ENCODE measurements at regions not wholly inside any gene's neighbourhood (a gene's known extent, or its start where the extent isn't known, plus 50 kb on each side); places are given as distances from the start of the nearest gene placed in this dataset.

- DNase-seq (ENCODE audit: low read depth), result no peak
Observed at GRCh38 chr2:62370321-62371250, 135.4 kb downstream of the TMEM17 start.

- DNase-seq (ENCODE audit: low read depth), result no peak
Observed at GRCh38 chr2:62369541-62370202, 136.3 kb downstream of the TMEM17 start.

GRCh38 chr2:62364791-62365528 lies 141.0 kb downstream of the TMEM17 start:
- DNase-seq (ENCODE audit: low read depth), result no peak

- no peak for DNase-seq (ENCODE audit: low read depth)
Observed at GRCh38 chr2:62363166-62363565, 142.8 kb downstream of the TMEM17 start.

GRCh38 chr2:62362561-62362960 lies 143.4 kb downstream of the TMEM17 start:
- DNase-seq (ENCODE audit: low read depth), result no peak

GRCh38 chr2:62361964-62362363 lies 144.0 kb downstream of the TMEM17 start:
- no peak for DNase-seq (ENCODE audit: low read depth)

GRCh38 chr2:62354771-62355561 lies 151.0 kb downstream of the TMEM17 start:
- DNase-seq (ENCODE audit: low read depth), result no peak

GRCh38 chr2:62352031-62352430 lies 154.0 kb downstream of the TMEM17 start:
- no peak for DNase-seq (ENCODE audit: low read depth)

GRCh38 chr2:62349788-62350187 lies 153.9 kb downstream of the B3GNT2 start:
- no peak for DNase-seq (ENCODE audit: low read depth)

GRCh38 chr2:62348700-62349099 lies 152.8 kb downstream of the B3GNT2 start:
- no peak for DNase-seq (ENCODE audit: low read depth)

GRCh38 chr2:62347563-62348270 lies 151.8 kb downstream of the B3GNT2 start:
- DNase-seq (ENCODE audit: low read depth), result no peak

GRCh38 chr2:62344472-62344871 lies 148.6 kb downstream of the B3GNT2 start:
- DNase-seq (ENCODE audit: low read depth), result no peak

GRCh38 chr2:62343636-62344337 lies 147.9 kb downstream of the B3GNT2 start:
- no peak for DNase-seq (ENCODE audit: low read depth)

- DNase-seq (ENCODE audit: low read depth), result no peak
Observed at GRCh38 chr2:62343206-62343605, 147.3 kb downstream of the B3GNT2 start.

GRCh38 chr2:62340994-62341484 lies 145.1 kb downstream of the B3GNT2 start:
- no peak for DNase-seq (ENCODE audit: low read depth)

- DNase-seq (ENCODE audit: low read depth), result no peak
Observed at GRCh38 chr2:62339837-62340236, 143.9 kb downstream of the B3GNT2 start.

- no peak for DNase-seq (ENCODE audit: low read depth)
Observed at GRCh38 chr2:62339413-62339812, 143.5 kb downstream of the B3GNT2 start.

- no peak for DNase-seq (ENCODE audit: low read depth)
Observed at GRCh38 chr2:62338111-62338510, 142.2 kb downstream of the B3GNT2 start.

- no peak for DNase-seq (ENCODE audit: low read depth)
Observed at GRCh38 chr2:62337403-62337802, 141.5 kb downstream of the B3GNT2 start.

GRCh38 chr2:62335612-62336011 lies 139.7 kb downstream of the B3GNT2 start:
- DNase-seq (ENCODE audit: low read depth), result no peak

Measured in forelimb muscle (tissue), 1 donor.